CMK (cell line): ENCODE measurements at regions not wholly inside any gene's neighbourhood (a gene's known extent, or its start where the extent isn't known, plus 50 kb on each side); places are given as distances from the start of the nearest gene placed in this dataset.
"Not testable (repeated sequence)": the region's sequence is repeated elsewhere in the genome, so short reads cannot be mapped to it uniquely, and the experiment has no call there.

ENCODE experiments used
- DNase-seq: peaks from one replicate; pipeline ENCODE4 v3.0.0-alpha.2; 2010; ENCODE audit warnings: low read depth

- DNase-seq: no peak
Measured at GRCh38 chr7:131670406-131670805, 114.0 kb upstream of the PODXL start.

GRCh38 chr7:131667699-131668098 is 111.3 kb upstream of the PODXL start:
- DNase-seq: no peak

GRCh38 chr7:131665021-131665420 is 108.6 kb upstream of the PODXL start:
- no peak for DNase-seq

- no peak for DNase-seq
Measured at GRCh38 chr7:131664570-131664969, 108.1 kb upstream of the PODXL start.

GRCh38 chr7:131662301-131662873 is 106.0 kb upstream of the PODXL start:
- not testable (repeated sequence) for DNase-seq

- DNase-seq: no peak
Measured at GRCh38 chr7:131657881-131658280, 101.5 kb upstream of the PODXL start.

- no peak for DNase-seq
Measured at GRCh38 chr7:131656980-131657723, 100.7 kb upstream of the PODXL start.

- no peak for DNase-seq
Measured at GRCh38 chr7:131655866-131656265, 99.4 kb upstream of the PODXL start.

GRCh38 chr7:131655447-131655846 is 99.0 kb upstream of the PODXL start:
- DNase-seq: no peak

- peak; percentile 47 for DNase-seq
Measured at GRCh38 chr7:131654668-131655326, 98.4 kb upstream of the PODXL start.

- DNase-seq: no peak
Measured at GRCh38 chr7:131654249-131654558, 97.8 kb upstream of the PODXL start.

- DNase-seq: no peak
Measured at GRCh38 chr7:131653418-131654248, 97.2 kb upstream of the PODXL start.

- no peak for DNase-seq
Measured at GRCh38 chr7:131652934-131653333, 96.5 kb upstream of the PODXL start.

GRCh38 chr7:131652194-131652593 is 95.8 kb upstream of the PODXL start:
- DNase-seq: no peak

- no peak for DNase-seq
Measured at GRCh38 chr7:131649879-131650278, 93.5 kb upstream of the PODXL start.

GRCh38 chr7:131649003-131649541 is 92.6 kb upstream of the PODXL start:
- no peak for DNase-seq

- no peak for DNase-seq
Measured at GRCh38 chr7:131648491-131648890, 92.1 kb upstream of the PODXL start.

GRCh38 chr7:131646203-131646602 is 89.8 kb upstream of the PODXL start:
- no peak for DNase-seq

- DNase-seq: no peak
Measured at GRCh38 chr7:131642429-131642828, 86.0 kb upstream of the PODXL start.

GRCh38 chr7:131640686-131641085 is 84.3 kb upstream of the PODXL start:
- DNase-seq: no peak

GRCh38 chr7:131638641-131639430 is 82.4 kb upstream of the PODXL start:
- DNase-seq: no peak

- no peak for DNase-seq
Measured at GRCh38 chr7:131637859-131638258, 81.4 kb upstream of the PODXL start.
